ENCODE measurements at regions not wholly inside any gene's neighbourhood (a gene's known extent, or its start where the extent isn't known, plus 50 kb on each side); places are given as distances from the start of the nearest gene placed in this dataset.

DNA sequence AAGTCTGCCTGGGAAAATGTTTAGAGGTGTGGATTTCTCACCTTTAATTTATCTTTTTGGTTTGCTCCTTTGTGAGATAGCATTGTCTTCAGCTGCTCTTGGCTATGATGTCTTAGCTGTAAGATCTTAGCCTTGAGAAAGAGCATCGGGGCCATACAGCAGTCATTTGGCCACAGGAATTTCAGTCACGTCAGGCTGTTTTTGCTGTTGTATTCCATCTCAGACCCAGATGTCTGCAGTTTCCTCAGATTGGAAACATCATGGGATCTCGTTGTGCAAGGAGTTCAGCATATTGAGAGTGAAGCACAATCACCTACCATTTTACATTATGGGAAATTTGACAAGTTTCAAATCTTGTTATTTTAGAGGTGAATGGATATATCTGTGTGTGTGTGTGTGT, 89.3 kb upstream of the C1QTNF9B start:
- ChIA-PET CTCF (interaction anchor here (0.9 kb wide), 1 partner anchor 26 kb away, joined by 3 read pairs; no protein-coding TSS in a partner anchor), POLR2A (no interaction called here)
- no peak for DNase-seq
- no peak overlapping the region for H3K27ac Mint-ChIP-seq
- no peaks in the 10 kb centered on the region for H3K9me3 Mint-ChIP-seq
- H3K4me3 Mint-ChIP-seq: no peak overlapping the region
- no peaks in the 10 kb centered on the region for H3K4me1 Mint-ChIP-seq
- peaks cover 26% of the 10 kb centered on the region for H3K27me3 Mint-ChIP-seq
- no peaks in the 10 kb centered on the region for H3K36me3 Mint-ChIP-seq (ENCODE audit: low read depth)

- no peak for DNase-seq
- ChIA-PET CTCF (interaction anchor here (0.9 kb wide), 1 partner anchor 27 kb away, joined by 3 read pairs; no protein-coding TSS in a partner anchor), POLR2A (no interaction called here)
- Mint-ChIP-seq H3K9me3 (no peaks in the 10 kb centered on the region), H3K4me1 (no peaks in the 10 kb centered on the region), H3K4me3 (no peak overlapping the region), H3K27ac (no peak overlapping the region), H3K36me3 (ENCODE audit: low read depth) (no peaks in the 10 kb centered on the region), H3K27me3 (peaks cover 25% of the 10 kb centered on the region)
These were observed 90.1 kb upstream of the C1QTNF9B start for GRCh38 chr13:23987331-23987894.

DNA sequence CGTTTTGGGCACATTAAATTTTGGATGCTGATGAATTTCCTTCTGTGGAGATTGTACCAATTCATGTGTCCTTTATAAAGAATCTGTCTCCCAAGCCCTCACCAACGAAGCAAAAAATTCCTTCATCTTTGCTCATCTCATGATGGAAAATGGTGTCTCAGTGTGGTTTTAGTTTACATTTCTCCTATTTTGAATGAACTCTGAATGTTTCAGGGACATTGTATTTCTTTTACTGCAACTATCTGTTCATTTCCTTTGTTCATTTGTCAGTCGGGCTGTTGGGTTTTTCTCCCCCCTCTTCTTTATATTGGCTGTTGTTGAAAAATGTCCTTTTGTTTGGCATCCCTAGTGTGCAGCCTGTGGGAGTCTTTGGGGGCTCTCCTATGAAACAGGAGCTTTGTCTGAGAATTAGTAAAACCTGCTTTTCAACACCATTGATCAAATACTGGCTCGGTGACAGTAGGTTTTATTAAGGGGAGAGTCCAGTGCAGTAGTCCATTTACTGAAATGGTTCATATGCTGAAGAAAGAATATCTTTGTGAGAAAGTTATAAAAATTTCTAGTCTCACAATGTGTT, 91.3 kb upstream of the C1QTNF9B start:
- Mint-ChIP-seq H3K36me3 (ENCODE audit: low read depth) (no peaks in the 10 kb centered on the region), H3K9me3 (no peaks in the 10 kb centered on the region), H3K27ac (no peak overlapping the region), H3K27me3 (peaks cover 25% of the 10 kb centered on the region), H3K4me3 (no peak overlapping the region), H3K4me1 (no peaks in the 10 kb centered on the region)
- no peak for DNase-seq
- CTCF ChIA-PET: no interaction called here
- POLR2A ChIA-PET: no interaction called here

GRCh38 chr13:23990455-23990854, 93.2 kb upstream of the C1QTNF9B start:
- CTCF ChIA-PET: no interaction called here
- Mint-ChIP-seq H3K27me3 (peaks cover 17% of the 10 kb centered on the region), H3K4me1 (peaks cover 3% of the 10 kb centered on the region), H3K9me3 (no peaks in the 10 kb centered on the region), H3K4me3 (no peak overlapping the region), H3K27ac (no peak overlapping the region), H3K36me3 (ENCODE audit: low read depth) (no peaks in the 10 kb centered on the region)
- POLR2A ChIA-PET: no interaction called here
- no peak for DNase-seq

GRCh38 chr13:23991119-23991518, 93.8 kb upstream of the C1QTNF9B start:
- Mint-ChIP-seq H3K36me3 (ENCODE audit: low read depth) (no peaks in the 10 kb centered on the region), H3K4me1 (peaks cover 10% of the 10 kb centered on the region), H3K27me3 (peaks cover 13% of the 10 kb centered on the region), H3K4me3 (no peak overlapping the region), H3K27ac (no peak overlapping the region), H3K9me3 (no peaks in the 10 kb centered on the region)
- ChIA-PET POLR2A (no interaction called here), CTCF (interaction anchor here (0.5 kb wide), 1 partner anchor 14 kb away, joined by 3 read pairs; no protein-coding TSS in a partner anchor)
- DNase-seq: no peak

DNA sequence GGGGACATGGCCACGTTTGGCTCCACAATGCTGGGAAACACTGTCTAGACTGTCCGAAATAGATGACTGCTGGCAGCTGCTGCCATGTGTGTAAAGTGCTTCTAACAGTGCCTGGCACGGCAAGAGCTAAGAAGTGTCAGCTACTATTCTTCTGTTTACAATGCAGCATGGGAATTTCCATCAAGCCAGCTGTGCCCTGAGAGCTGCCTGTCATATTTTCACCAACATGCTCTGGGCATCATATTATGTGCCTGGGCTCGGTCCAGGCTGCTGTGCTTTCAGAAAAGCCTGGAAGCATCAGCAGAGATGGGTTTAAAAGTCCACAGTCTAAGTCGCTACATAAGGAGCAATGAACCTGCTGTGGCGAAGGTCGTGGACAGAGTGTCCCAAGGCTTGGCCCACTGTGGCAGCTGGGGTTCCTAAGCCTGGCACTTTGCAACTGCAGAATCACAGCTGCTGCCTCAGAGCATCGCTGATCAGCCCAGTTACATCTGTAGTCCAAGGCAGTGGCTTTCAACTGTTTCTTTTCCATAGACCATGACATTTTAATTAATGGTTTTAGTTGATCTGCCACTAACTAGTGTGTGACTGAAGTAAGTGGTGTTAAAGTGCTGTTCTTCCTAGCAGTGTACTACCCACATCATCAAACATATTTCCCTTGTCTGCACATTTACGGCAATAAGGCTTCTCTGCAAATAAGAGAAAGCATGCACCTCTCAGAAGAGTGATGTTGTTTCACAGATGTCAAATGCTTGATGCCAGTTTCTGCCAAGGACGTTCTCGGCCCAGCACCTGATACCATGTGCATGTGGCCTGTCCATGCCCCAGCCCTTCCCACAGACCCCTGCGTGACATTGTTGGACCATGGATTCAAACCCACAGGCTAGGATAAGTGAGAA, 95.7 kb upstream of the C1QTNF9B start:
- ChIA-PET POLR2A (no interaction called here), CTCF (no interaction called here)
- Mint-ChIP-seq H3K4me3 (no peak overlapping the region), H3K4me1 (peaks cover 11% of the 10 kb centered on the region), H3K27me3 (peaks cover 13% of the 10 kb centered on the region), H3K9me3 (no peaks in the 10 kb centered on the region), H3K36me3 (ENCODE audit: low read depth) (no peaks in the 10 kb centered on the region), H3K27ac (no peak overlapping the region)
- DNase-seq: no peak

- no peaks in the 10 kb centered on the region for H3K36me3 Mint-ChIP-seq (ENCODE audit: low read depth)
- H3K4me3 Mint-ChIP-seq: no peak overlapping the region
- ChIA-PET POLR2A (no interaction called here), CTCF (no interaction called here)
- peaks cover 13% of the 10 kb centered on the region for H3K27me3 Mint-ChIP-seq
- no peak for DNase-seq
- H3K9me3 Mint-ChIP-seq: no peaks in the 10 kb centered on the region
- no peak overlapping the region for H3K27ac Mint-ChIP-seq
- peaks cover 13% of the 10 kb centered on the region for H3K4me1 Mint-ChIP-seq
These were observed 96.3 kb upstream of the C1QTNF9B start for GRCh38 chr13:23993680-23993985.

DNA sequence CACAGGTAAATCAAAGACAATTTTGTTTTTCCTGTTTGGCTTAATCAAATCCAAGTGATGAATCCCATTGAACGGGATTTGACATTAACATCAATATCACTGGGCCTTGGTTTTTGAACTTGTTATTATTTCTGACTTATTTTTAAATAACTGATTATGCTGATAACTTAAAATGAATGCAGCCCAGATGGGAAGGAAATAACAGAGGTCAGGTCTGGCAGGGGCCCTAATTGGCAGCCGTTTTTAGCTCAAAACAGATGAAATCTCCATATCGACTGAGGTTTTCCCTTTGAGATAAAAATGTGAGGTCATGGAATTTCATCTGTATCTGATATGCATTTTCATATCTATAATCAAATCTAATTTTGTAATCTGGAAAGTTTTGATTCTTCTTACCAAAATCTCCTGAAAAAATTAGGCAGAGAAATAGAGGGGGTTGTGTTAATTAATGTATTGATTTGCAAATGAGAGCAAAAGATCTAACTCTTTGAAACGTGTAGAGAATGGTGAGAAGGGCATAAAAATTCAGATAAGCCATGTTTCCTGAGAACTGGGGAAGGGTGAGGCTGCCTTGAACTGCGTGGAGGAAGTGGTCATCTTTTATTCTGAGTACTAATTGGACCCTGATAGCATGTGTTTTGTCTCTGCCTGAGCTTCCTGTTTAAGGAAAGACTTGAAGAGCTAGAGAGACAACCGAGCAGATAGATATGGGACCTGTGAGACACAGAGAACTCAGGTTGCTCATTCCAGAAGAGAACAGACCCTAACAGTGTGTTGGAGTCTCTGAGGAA, 98.2 kb upstream of the C1QTNF9B start:
- Mint-ChIP-seq H3K27me3 (peaks cover 5% of the 10 kb centered on the region), H3K4me3 (no peak overlapping the region), H3K36me3 (ENCODE audit: low read depth) (no peaks in the 10 kb centered on the region), H3K4me1 (peaks cover 13% of the 10 kb centered on the region), H3K9me3 (no peaks in the 10 kb centered on the region), H3K27ac (no peak overlapping the region)
- CTCF ChIA-PET: no interaction called here
- no peak for DNase-seq
- POLR2A ChIA-PET: interaction anchor here (1.3 kb wide), 1 partner anchor 29 kb away, joined by 3 read pairs; no protein-coding TSS in a partner anchor

DNA sequence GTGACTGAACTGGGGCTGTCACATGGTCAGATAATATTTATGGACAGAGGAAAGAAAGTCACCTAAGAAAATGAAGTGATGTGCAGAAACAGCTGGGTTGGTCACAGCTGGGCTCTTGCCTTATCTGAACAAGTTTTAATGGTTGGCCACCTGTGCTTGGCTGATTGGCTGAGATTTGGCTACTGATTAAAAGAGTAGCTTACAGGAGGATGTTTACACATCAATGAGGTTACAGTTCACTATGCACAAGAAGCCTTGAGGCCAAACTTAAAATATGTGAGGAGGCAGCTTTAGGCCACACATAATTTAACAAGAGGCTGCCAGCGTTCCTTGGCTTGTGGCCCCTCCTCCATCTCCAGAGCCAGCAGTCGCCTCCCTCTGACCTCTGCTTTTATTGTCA, 99.2 kb upstream of the C1QTNF9B start:
- H3K4me3 Mint-ChIP-seq: no peak overlapping the region
- CTCF ChIA-PET: no interaction called here
- peaks cover 2% of the 10 kb centered on the region for H3K27me3 Mint-ChIP-seq

DNA sequence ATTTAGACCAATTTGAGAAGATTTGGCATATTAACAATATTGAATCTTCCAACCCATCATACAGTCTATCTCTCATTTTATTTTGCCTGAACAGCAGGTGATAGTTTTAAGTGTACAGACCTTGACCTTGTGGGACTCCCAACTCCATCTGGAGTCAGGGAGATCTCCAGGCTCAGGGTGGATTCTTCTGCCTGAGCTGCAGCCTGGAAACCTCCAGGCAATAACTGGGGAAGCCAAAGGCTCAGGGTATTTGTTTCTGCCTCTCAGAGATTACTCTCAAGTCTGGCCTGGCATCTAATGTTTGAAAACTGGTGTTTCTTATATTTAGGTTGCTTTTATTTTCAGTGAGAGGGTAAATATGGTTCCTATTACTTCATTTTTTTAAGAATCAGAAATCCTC, 102.1 kb upstream of the C1QTNF9B start:
- POLR2A ChIA-PET: no interaction called here
- H3K4me3 Mint-ChIP-seq: no peak overlapping the region
- H3K4me1 Mint-ChIP-seq: peaks cover 13% of the 10 kb centered on the region
- H3K36me3 Mint-ChIP-seq (ENCODE audit: low read depth): no peaks in the 10 kb centered on the region
- H3K27me3 Mint-ChIP-seq: peaks cover 5% of the 10 kb centered on the region
- no peak overlapping the region for H3K27ac Mint-ChIP-seq
- no peak for DNase-seq
- CTCF ChIA-PET: no interaction called here
- no peaks in the 10 kb centered on the region for H3K9me3 Mint-ChIP-seq

More for the DNA sequence above, 99.2 kb upstream of the C1QTNF9B start:
- H3K27ac Mint-ChIP-seq: no peak overlapping the region
- no peaks in the 10 kb centered on the region for H3K9me3 Mint-ChIP-seq
- POLR2A ChIA-PET: interaction anchor here (1.3 kb wide), 1 partner anchor 30 kb away, joined by 3 read pairs; no protein-coding TSS in a partner anchor
- H3K36me3 Mint-ChIP-seq (ENCODE audit: low read depth): no peaks in the 10 kb centered on the region
- H3K4me1 Mint-ChIP-seq: peaks cover 13% of the 10 kb centered on the region
- no peak for DNase-seq

GRCh38 chr13:24002206-24002815, 105.0 kb upstream of the C1QTNF9B start:
- Mint-ChIP-seq H3K9me3 (no peaks in the 10 kb centered on the region), H3K4me1 (peaks cover 3% of the 10 kb centered on the region), H3K27ac (no peak overlapping the region), H3K27me3 (peaks cover 13% of the 10 kb centered on the region), H3K4me3 (no peak overlapping the region), H3K36me3 (ENCODE audit: low read depth) (no peaks in the 10 kb centered on the region)
- ChIA-PET CTCF (no interaction called here), POLR2A (no interaction called here)
- DNase-seq: no peak

GRCh38 chr13:24004142-24004899, 107.0 kb upstream of the C1QTNF9B start:
- CTCF ChIA-PET: no interaction called here
- no peaks in the 10 kb centered on the region for H3K4me1 Mint-ChIP-seq
- no peak for DNase-seq
- H3K27ac Mint-ChIP-seq: no peak overlapping the region
- POLR2A ChIA-PET: no interaction called here
- H3K36me3 Mint-ChIP-seq (ENCODE audit: low read depth): no peaks in the 10 kb centered on the region
- H3K4me3 Mint-ChIP-seq: no peak overlapping the region
- peaks cover 13% of the 10 kb centered on the region for H3K27me3 Mint-ChIP-seq
- no peaks in the 10 kb centered on the region for H3K9me3 Mint-ChIP-seq

Data from activated CD4-positive, alpha-beta memory T cell treated with anti-CD3 and anti-CD28 coated beads, Interleukin-2, amount 10 ng/mL, durations not matched to agents 7 days and 5 days (primary cell).